MM.1S (cell line): ENCODE measurements at regions not wholly inside any gene's neighbourhood (a gene's known extent, or its start where the extent isn't known, plus 50 kb on each side); places are given as distances from the start of the nearest gene placed in this dataset.
"Not testable (repeated sequence)": the region's sequence is repeated elsewhere in the genome, so short reads cannot be mapped to it uniquely, and the experiment has no call there.

Source experiments
- DNase-seq: peaks from one replicate; pipeline ENCODE4 v3.0.0-alpha.2; 2015
- H2AFZ ChIP-seq: fragments of 300-600 bp; sonication (generic); 2 replicates; pipeline ENCODE4 v1.6.0; 2016; ENCODE audit warnings: antibody characterized with exemption, low read length
- H3F3A ChIP-seq: fragments of 300-600 bp; sonication (generic); 2 replicates; pipeline ENCODE4 v1.6.1; 2016; ENCODE audit warnings: mild to moderate bottlenecking, antibody characterized with exemption, low read length, moderate library complexity, mixed read lengths; ENCODE audit not compliant: insufficient read depth
- H3K27ac ChIP-seq: fragments of 300-600 bp; sonication (generic); 2 replicates; pipeline ENCODE4 v1.5.1; 2016; ENCODE audit warnings: mild to moderate bottlenecking, low read length
- H3K27me3 ChIP-seq: fragments of 300-600 bp; sonication (generic); replicated peaks from 2 replicates; pipeline ENCODE4 v1.6.0; 2016; ENCODE audit warnings: low read length; ENCODE audit not compliant: insufficient read depth
- H3K36me3 ChIP-seq: fragments of 300-600 bp; sonication (generic); replicated peaks from 2 replicates; pipeline ENCODE4 v1.6.1; 2016; ENCODE audit warnings: mild to moderate bottlenecking, low read length, mixed read lengths; ENCODE audit not compliant: insufficient read depth
- H3K4me1 ChIP-seq: fragments of 300-600 bp; sonication (generic); 2 replicates; pipeline ENCODE4 v1.6.1; 2016; ENCODE audit warnings: low read length, mixed read lengths
- H3K4me2 ChIP-seq: fragments of 300-600 bp; sonication (generic); 2 replicates; pipeline ENCODE4 v1.6.0; 2016; ENCODE audit warnings: low read depth, low read length
- H3K4me3 ChIP-seq: fragments of 300-600 bp; sonication (generic); 2 replicates; pipeline ENCODE4 v1.5.1; 2016; ENCODE audit warnings: low read length, mixed read lengths
- H3K79me2 ChIP-seq: fragments of 300-600 bp; sonication (generic); 2 replicates; pipeline ENCODE4 v1.6.1; 2016; ENCODE audit warnings: mixed run types, low read length, mixed read lengths
- H3K9ac ChIP-seq: fragments of 300-600 bp; sonication (generic); 2 replicates; pipeline ENCODE4 v1.6.1; 2016; ENCODE audit warnings: low read length, mixed read lengths
- H3K9me2 ChIP-seq: fragments of 300-600 bp; sonication (generic); replicated peaks from 2 replicates; pipeline ENCODE4 v1.6.1; 2016; ENCODE audit warnings: mild to moderate bottlenecking, low read length, mixed read lengths; ENCODE audit not compliant: insufficient read depth
- H3K9me3 ChIP-seq: fragments of 300-600 bp; sonication (generic); replicated peaks from 2 replicates; pipeline ENCODE4 v1.6.1; 2016; ENCODE audit warnings: mild to moderate bottlenecking, low read length, mixed read lengths; ENCODE audit not compliant: insufficient read depth
- H4K20me1 ChIP-seq: fragments of 300-600 bp; sonication (generic); 2 replicates; pipeline ENCODE4 v1.6.1; 2016; ENCODE audit warnings: mild to moderate bottlenecking, low read length, moderate library complexity, mixed read lengths; ENCODE audit not compliant: insufficient read depth
- CTCF ChIP-seq: fragments of 300-600 bp; sonication (generic); IDR thresholded peaks from 2 replicates; pipeline ENCODE4 v1.5.1; 2016; ENCODE audit warnings: antibody characterized with exemption, low read length, mixed read lengths
- EZH2 ChIP-seq: fragments of 300-600 bp; sonication (generic); optimal IDR thresholded peaks from 2 replicates; pipeline ENCODE3; 2017; ENCODE audit warnings: low read depth, mild to moderate bottlenecking, antibody characterized with exemption, low read length, mixed read lengths
- EZH2phosphoT487 ChIP-seq: fragments of 300-600 bp; sonication (generic); IDR thresholded peaks from 2 replicates; pipeline ENCODE4 v1.6.1; 2018; ENCODE audit warnings: antibody characterized with exemption, low read length

- H3K9ac ChIP-seq: no peak overlapping the region
- H3K9me3 ChIP-seq: no peaks in the 10 kb centered on the region
- H3K9me2 ChIP-seq: no peaks in the 10 kb centered on the region
- no peak overlapping the region for H3K4me2 ChIP-seq
- H3K4me3 ChIP-seq: no peak overlapping the region
- no peaks in the 10 kb centered on the region for H3K27me3 ChIP-seq
- no peaks in the 10 kb centered on the region for H3F3A ChIP-seq
- TF ChIP-seq EZH2phosphoT487 (no peak), CTCF (no peak), EZH2 (no peak)
- no peaks in the 10 kb centered on the region for H4K20me1 ChIP-seq
- H3K79me2 ChIP-seq: no peaks in the 10 kb centered on the region
- DNase-seq: no peak
- H3K4me1 ChIP-seq: no peaks in the 10 kb centered on the region
- no peak overlapping the region for H3K27ac ChIP-seq
- H3K36me3 ChIP-seq: no peaks in the 10 kb centered on the region
- H2AFZ ChIP-seq: no peak overlapping the region
These were observed 206.3 kb upstream of the PODXL start for GRCh38 chr7:131762753-131763152.

- not testable (repeated sequence) for DNase-seq, H3K4me1 ChIP-seq, H3K4me3 ChIP-seq, H3K9me3 ChIP-seq, H3K79me2 ChIP-seq, H3K27ac ChIP-seq, H3K9me2 ChIP-seq, H3F3A ChIP-seq, H3K27me3 ChIP-seq, H3K4me2 ChIP-seq, H3K36me3 ChIP-seq, H2AFZ ChIP-seq, H3K9ac ChIP-seq, H4K20me1 ChIP-seq
These were observed 199.4 kb upstream of the PODXL start for GRCh38 chr7:131755801-131756200.

- no peak overlapping the region for H3K4me2 ChIP-seq
- no peaks in the 10 kb centered on the region for H3K9me2 ChIP-seq
- TF ChIP-seq EZH2phosphoT487: no peak
- TF ChIP-seq EZH2: no peak
- no peak for TF ChIP-seq CTCF
- no peaks in the 10 kb centered on the region for H3K27me3 ChIP-seq
- H3K27ac ChIP-seq: no peak overlapping the region
- H3K36me3 ChIP-seq: no peaks in the 10 kb centered on the region
- H3K9ac ChIP-seq: no peak overlapping the region
- no peak for DNase-seq
- H3K9me3 ChIP-seq: no peaks in the 10 kb centered on the region
- H3F3A ChIP-seq: no peaks in the 10 kb centered on the region
- no peak overlapping the region for H2AFZ ChIP-seq
- H3K4me3 ChIP-seq: no peak overlapping the region
- no peaks in the 10 kb centered on the region for H3K79me2 ChIP-seq
- no peaks in the 10 kb centered on the region for H3K4me1 ChIP-seq
- no peaks in the 10 kb centered on the region for H4K20me1 ChIP-seq
These were observed 197.3 kb upstream of the PODXL start for GRCh38 chr7:131753620-131754222.

GRCh38 chr7:131747658-131748232, 191.3 kb upstream of the PODXL start:
- Histone ChIP-seq H3K9ac (no peak overlapping the region), H4K20me1 (no peaks in the 10 kb centered on the region), H3K79me2 (no peaks in the 10 kb centered on the region), H2AFZ (no peak overlapping the region), H3K4me3 (no peak overlapping the region), H3K36me3 (no peaks in the 10 kb centered on the region), H3K4me2 (no peak overlapping the region), H3K9me3 (no peaks in the 10 kb centered on the region), H3F3A (no peaks in the 10 kb centered on the region), H3K27ac (no peak overlapping the region), H3K9me2 (no peaks in the 10 kb centered on the region), H3K27me3 (no peaks in the 10 kb centered on the region), H3K4me1 (no peaks in the 10 kb centered on the region)
- peak; percentile 41 for DNase-seq
- TF ChIP-seq EZH2phosphoT487 (no peak), CTCF (no peak), EZH2 (no peak)
